ENCODE measurements at regions not wholly inside any gene's neighbourhood (a gene's known extent, or its start where the extent isn't known, plus 50 kb on each side); places are given as distances from the start of the nearest gene placed in this dataset.

DNA sequence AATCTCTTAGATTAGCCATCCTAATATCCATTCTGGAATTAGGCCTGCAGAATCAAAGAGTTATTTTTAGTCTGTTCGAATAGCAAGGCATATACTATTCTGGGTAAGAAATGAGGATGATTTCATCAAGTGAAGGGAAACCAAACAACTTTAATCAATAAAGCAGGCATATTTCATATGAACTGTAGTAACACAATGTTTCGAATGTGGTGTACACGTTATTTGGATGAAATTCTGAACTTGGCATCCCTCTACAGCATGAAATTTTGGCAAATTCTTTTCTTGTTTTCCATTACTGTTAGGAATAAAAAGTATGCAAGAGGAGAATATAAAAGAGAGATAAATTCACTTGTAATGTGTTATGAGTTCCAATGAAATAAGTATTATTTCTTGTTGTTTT is 1233.3 kb upstream of the SEL1L start:
- Histone ChIP-seq H3K27ac (no peak overlapping the region), H3K36me3 (no peaks in the 10 kb centered on the region), H3K4me3 (no peak overlapping the region), H3K4me1 (no peaks in the 10 kb centered on the region), H3K9me3 (no peaks in the 10 kb centered on the region), H3K27me3 (no peaks in the 10 kb centered on the region)
- intact Hi-C loops (cut with DNase I; ENCODE audit: low total_unique reads) (no loop called here), in situ Hi-C loops (cut with MboI; ENCODE audit: low pct_ligation_motif_present in 1 of 4, low pct_unique_long_range_greater_than_20kb in 1 of 4, low sequenced_read_pairs in 3 of 4) (no loop called here)
- 53 to 56% methylated on average over 3 of the region's 3 CpGs for WGBS, 2 donors (ENCODE audit: low coverage in 1 of 2)
- DNase-seq: no peak
- TF ChIP-seq POLR2AphosphoS5 (IDR thresholded peaks at IDR 0.05) (no peak), EP300 (IDR thresholded peaks at IDR 0.05; ENCODE audit: low read depth) (no peak), POLR2A (IDR thresholded peaks at IDR 0.05) (no peak)

DNA sequence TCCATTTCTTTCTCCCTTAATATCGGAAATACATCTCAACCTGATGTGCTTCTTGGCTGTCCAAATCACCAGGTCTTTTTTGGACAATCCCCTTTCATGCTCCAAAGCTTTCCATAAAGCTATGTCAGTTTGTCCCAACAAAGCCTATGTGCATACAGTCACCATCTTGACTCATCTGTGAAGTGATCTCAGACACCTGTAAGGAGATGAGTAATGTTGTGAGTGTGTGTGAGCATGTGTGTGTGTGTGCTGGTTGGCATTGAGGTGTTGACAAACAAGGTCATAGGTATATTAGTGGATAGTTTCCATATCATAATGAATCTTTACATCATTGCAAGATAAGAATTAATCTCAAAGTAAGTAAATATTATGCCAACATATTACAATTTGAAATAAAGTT is 1243.3 kb upstream of the SEL1L start:
- no peak for DNase-seq
- in situ Hi-C loops (cut with MboI; ENCODE audit: low pct_ligation_motif_present in 1 of 4, low pct_unique_long_range_greater_than_20kb in 1 of 4, low sequenced_read_pairs in 3 of 4) (no loop called here), intact Hi-C loops (cut with DNase I; ENCODE audit: low total_unique reads) (no loop called here)
- no peak overlapping the region for H3K4me3 ChIP-seq
- no peaks in the 10 kb centered on the region for H3K27me3 ChIP-seq
- no peak overlapping the region for H3K27ac ChIP-seq
- WGBS, 2 donors (ENCODE audit: low coverage in 1 of 2): 67 to 90% methylated on average over 1 of the region's 1 CpG
- H3K9me3 ChIP-seq: no peaks in the 10 kb centered on the region
- TF ChIP-seq POLR2A (IDR thresholded peaks at IDR 0.05) (no peak), EP300 (IDR thresholded peaks at IDR 0.05; ENCODE audit: low read depth) (no peak), POLR2AphosphoS5 (IDR thresholded peaks at IDR 0.05) (no peak)
- TF ChIP-seq, protein P1, sequence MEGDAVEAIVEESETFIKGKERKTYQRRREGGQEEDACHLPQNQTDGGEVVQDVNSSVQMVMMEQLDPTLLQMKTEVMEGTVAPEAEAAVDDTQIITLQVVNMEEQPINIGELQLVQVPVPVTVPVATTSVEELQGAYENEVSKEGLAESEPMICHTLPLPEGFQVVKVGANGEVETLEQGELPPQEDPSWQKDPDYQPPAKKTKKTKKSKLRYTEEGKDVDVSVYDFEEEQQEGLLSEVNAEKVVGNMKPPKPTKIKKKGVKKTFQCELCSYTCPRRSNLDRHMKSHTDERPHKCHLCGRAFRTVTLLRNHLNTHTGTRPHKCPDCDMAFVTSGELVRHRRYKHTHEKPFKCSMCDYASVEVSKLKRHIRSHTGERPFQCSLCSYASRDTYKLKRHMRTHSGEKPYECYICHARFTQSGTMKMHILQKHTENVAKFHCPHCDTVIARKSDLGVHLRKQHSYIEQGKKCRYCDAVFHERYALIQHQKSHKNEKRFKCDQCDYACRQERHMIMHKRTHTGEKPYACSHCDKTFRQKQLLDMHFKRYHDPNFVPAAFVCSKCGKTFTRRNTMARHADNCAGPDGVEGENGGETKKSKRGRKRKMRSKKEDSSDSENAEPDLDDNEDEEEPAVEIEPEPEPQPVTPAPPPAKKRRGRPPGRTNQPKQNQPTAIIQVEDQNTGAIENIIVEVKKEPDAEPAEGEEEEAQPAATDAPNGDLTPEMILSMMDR (IDR thresholded peaks at IDR 0.05): no peak
- no peaks in the 10 kb centered on the region for H3K4me1 ChIP-seq
- H3K36me3 ChIP-seq: no peaks in the 10 kb centered on the region

DNA sequence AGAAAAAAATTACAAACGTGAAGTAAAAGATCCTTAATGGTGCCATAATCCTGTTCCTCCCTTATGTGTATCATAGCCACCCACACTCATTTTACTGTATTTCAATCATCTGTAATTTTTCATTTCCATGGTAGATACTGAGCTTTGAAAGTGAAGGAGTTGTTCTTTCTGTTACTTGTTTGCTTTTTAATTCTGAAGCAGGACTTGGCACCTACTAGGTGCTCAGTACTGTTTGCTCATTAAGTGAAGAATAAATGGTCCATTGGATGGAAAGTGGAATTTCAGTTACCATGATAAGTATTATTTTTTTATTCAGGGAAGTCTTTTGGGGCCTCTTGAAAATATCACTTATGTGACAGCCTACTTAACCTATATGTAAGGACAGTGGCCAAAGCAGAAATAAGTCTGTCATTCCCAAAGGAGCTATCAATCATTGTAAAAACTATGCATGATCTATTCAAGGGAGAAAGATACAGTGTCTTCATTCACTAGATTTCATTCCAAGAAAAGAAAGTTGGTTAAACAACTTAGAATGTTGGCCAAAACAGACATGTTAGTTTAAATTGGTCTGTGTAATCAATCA is 1244.4 kb upstream of the SEL1L start:
- Histone ChIP-seq H3K27me3 (no peaks in the 10 kb centered on the region), H3K4me3 (no peak overlapping the region), H3K36me3 (no peaks in the 10 kb centered on the region), H3K9me3 (no peaks in the 10 kb centered on the region), H3K4me1 (no peaks in the 10 kb centered on the region), H3K27ac (no peak overlapping the region)
- in situ Hi-C loops (cut with MboI; ENCODE audit: low pct_ligation_motif_present in 1 of 4, low pct_unique_long_range_greater_than_20kb in 1 of 4, low sequenced_read_pairs in 3 of 4) (no loop called here), intact Hi-C loops (cut with DNase I; ENCODE audit: low total_unique reads) (no loop called here)
- 60 to 71% methylated on average over 1 of the region's 1 CpG for WGBS, 2 donors (ENCODE audit: low coverage in 1 of 2)
- TF ChIP-seq EP300 (IDR thresholded peaks at IDR 0.05; ENCODE audit: low read depth) (no peak), POLR2AphosphoS5 (IDR thresholded peaks at IDR 0.05) (no peak), POLR2A (IDR thresholded peaks at IDR 0.05) (no peak)
- TF ChIP-seq, protein P1 (IDR thresholded peaks at IDR 0.05): no peak
- DNase-seq: no peak

DNA sequence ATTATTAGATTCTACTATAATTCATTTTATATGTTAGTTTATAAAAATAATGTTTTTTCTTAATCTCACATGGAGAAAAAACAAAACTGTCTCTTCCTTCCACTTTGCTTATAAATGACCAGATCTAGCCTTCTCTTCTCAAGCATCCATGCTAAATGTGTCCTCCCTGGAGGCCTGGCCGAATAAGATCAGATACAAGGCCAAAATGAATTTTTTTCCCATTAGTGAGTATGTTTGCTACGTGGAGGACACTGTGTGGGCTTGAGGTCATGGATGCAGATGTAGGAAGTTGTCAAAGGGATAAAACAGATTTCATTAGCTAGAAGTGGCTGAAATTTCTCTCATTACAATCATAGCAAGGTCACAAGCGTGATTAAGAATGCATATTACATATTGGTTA is 1244.9 kb upstream of the SEL1L start:
- Histone ChIP-seq H3K9me3 (no peaks in the 10 kb centered on the region), H3K4me3 (no peak overlapping the region), H3K27ac (no peak overlapping the region), H3K27me3 (no peaks in the 10 kb centered on the region), H3K36me3 (no peaks in the 10 kb centered on the region), H3K4me1 (no peaks in the 10 kb centered on the region)
- intact Hi-C loops (cut with DNase I; ENCODE audit: low total_unique reads): no loop called here
- TF ChIP-seq, protein P1 (IDR thresholded peaks at IDR 0.05): no peak
- TF ChIP-seq POLR2A (IDR thresholded peaks at IDR 0.05): no peak
- no peak for TF ChIP-seq EP300 (IDR thresholded peaks at IDR 0.05; ENCODE audit: low read depth)
- TF ChIP-seq POLR2AphosphoS5 (IDR thresholded peaks at IDR 0.05): no peak
- no peak for DNase-seq
- 51 to 78% methylated on average over 2 to 3 of the region's 3 CpGs for WGBS, 2 donors (ENCODE audit: low coverage in 1 of 2)
- in situ Hi-C loops (cut with MboI; ENCODE audit: low pct_ligation_motif_present in 1 of 4, low pct_unique_long_range_greater_than_20kb in 1 of 4, low sequenced_read_pairs in 3 of 4): no loop called here

DNA sequence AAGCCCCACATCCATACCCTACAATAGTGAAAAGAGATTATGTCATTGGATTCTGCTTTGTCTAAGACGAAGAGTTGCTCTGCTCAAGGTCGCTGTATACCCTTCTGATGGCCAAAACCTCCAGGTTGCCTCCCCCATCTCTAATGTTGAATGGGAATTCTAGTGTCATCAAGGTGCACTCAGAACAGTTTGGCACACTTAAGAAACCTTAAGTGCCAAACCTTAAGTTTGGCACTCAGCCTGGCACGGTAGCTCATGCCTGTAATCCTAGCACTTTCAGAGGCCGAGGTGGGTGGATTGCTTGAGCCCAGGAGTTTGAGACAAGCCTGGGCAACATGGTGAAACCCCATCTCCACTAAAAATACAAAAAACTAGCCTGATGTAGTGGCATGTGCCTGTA is 1245.6 kb upstream of the SEL1L start:
- H3K4me1 ChIP-seq: no peaks in the 10 kb centered on the region
- no peak overlapping the region for H3K4me3 ChIP-seq
- no peaks in the 10 kb centered on the region for H3K36me3 ChIP-seq
- TF ChIP-seq EP300 (IDR thresholded peaks at IDR 0.05; ENCODE audit: low read depth) (no peak), POLR2A (IDR thresholded peaks at IDR 0.05) (no peak), POLR2AphosphoS5 (IDR thresholded peaks at IDR 0.05) (no peak)
- TF ChIP-seq, protein P1 (IDR thresholded peaks at IDR 0.05): no peak
- DNase-seq: no peak
- intact Hi-C loops (cut with DNase I; ENCODE audit: low total_unique reads): no loop called here
- in situ Hi-C loops (cut with MboI; ENCODE audit: low pct_ligation_motif_present in 1 of 4, low pct_unique_long_range_greater_than_20kb in 1 of 4, low sequenced_read_pairs in 3 of 4): no loop called here
- no peak overlapping the region for H3K27ac ChIP-seq
- WGBS, 2 donors (ENCODE audit: low coverage in 1 of 2): 63 to 85% methylated on average over 2 to 4 of the region's 4 CpGs
- no peaks in the 10 kb centered on the region for H3K9me3 ChIP-seq
- H3K27me3 ChIP-seq: no peaks in the 10 kb centered on the region

Data from transverse colon (tissue), 4 donors.